Pancreas (tissue), 10 donors: ENCODE measurements at regions not wholly inside any gene's neighbourhood (a gene's known extent, or its start where the extent isn't known, plus 50 kb on each side); places are given as distances from the start of the nearest gene placed in this dataset.

Source experiments
- ATAC-seq, 4 donors: fragments of 200-7000 bp; cut with Tn5 transposase; one replicate each; pipeline versions ENCODE4 v1.8.0 to v1.9.1; 2020; ENCODE audit warnings: mild to moderate bottlenecking in 4 of 4, moderate library complexity in 4 of 4
- DNase-seq, 6 donors: peaks; one replicate each; pipeline ENCODE4 v3.0.0-alpha.2; 2020
- FAIRE-seq: peaks from 2 replicates; lab custom pipeline; 2012; peaks lifted over from hg19 to GRCh38; lab: Jason Lieb, UNC
- H3K27ac ChIP-seq, 4 donors: fragments of 200-600 bp; sonication (generic); 1 replicate in 3 of 4; 2 replicates in 1 of 4; pipeline versions ENCODE4 v1.5.0 to v1.8.0; 2020
- H3K27me3 ChIP-seq, 4 donors: fragments of 200-600 bp; one replicate each; pipeline ENCODE4 v1.8.0; 2021
- H3K36me3 ChIP-seq, 3 donors: fragments of 200-600 bp; sonication (generic) in 1 of 3; one replicate each; pipeline versions ENCODE4 v1.5.0 to v1.8.0; 2020 to 2021
- H3K4me1 ChIP-seq, 3 donors: fragments of 200-600 bp; one replicate each; pipeline ENCODE4 v1.8.0; 2021
- H3K4me3 ChIP-seq, 4 donors: fragments of 200-600 bp; sonication (generic) in 2 of 4; one replicate each; pipeline versions ENCODE4 v1.5.0 to v1.8.0; 2020 to 2021
- H3K9me3 ChIP-seq, 4 donors: fragments of 200-600 bp; one replicate each; pipeline ENCODE4 v1.8.0; 2021
- CTCF ChIP-seq, 4 donors: fragments of 200-600 bp; sonication (generic) in 3 of 4; IDR thresholded peaks; one replicate each; pipeline versions ENCODE4 v1.5.0 to v1.8.0; 2021; ENCODE audit warnings: antibody characterized with exemption in 4 of 4
- whole genome bisulfite sequencing, 2 donors: extraction: QIAGEN DNeasy Blood & Tissue Kit; methylation state at CpG; one replicate each; pipeline ENCODE4 v1.1.7; 2013; 5-methylcytosine and 5-hydroxymethylcytosine counted together
- intact Hi-C, 3 donors: fragments of 100-400 bp; cut with DNase I; formaldehyde crosslinking; loops; one replicate each; pipeline versions ENCODE4 v1.11.1 to v1.14.2; 2022
- donor health status: healthy with polysubstance abuse.
- donor health status: DM: no; HTN: no; CAD: no; lungs with moderate emphysema.
- donor health status: DM: no; HTN: no; CAD: no.
- donor health status: control.
- donor health status: control.
- donor health status: Bipolar disorder and iron deficiency.
- donor health status: DM: yes; HTN: yes; CAD: no.
- donor health status: DM: no; HTN: no; CAD: no.
- donor health status: DM: no; HTN: no; CAD: no.
- donor health status: DM: yes; HTN: yes; CAD: no.

GRCh38 chr6:108763931-108764579 lies 84.2 kb upstream of the ARMC2 start:
- ATAC-seq (peak; percentile 11 to 62 (median 52)), FAIRE-seq (no peak), DNase-seq (peak in 1 of 6 donors; percentile 15)
- Histone ChIP-seq H3K36me3 (no peaks in the 10 kb centered on the region), H3K4me1 (peaks cover 56 to 63% (median 56%) of the 10 kb centered on the region in 3 donors), H3K27ac (peak overlapping the region; percentile 14 to 78 (median 64)), H3K27me3 (no peaks in the 10 kb centered on the region), H3K4me3 (no peak overlapping the region), H3K9me3 (no peaks in the 10 kb centered on the region)
- intact Hi-C loops: no loop called here
- 38 to 44% methylated on average over 10 of the region's 10 CpGs for WGBS, 2 donors
- no peak for TF ChIP-seq CTCF (IDR thresholded peaks at IDR 0.05)

GRCh38 chr6:108764580-108764950 lies 83.7 kb upstream of the ARMC2 start:
- intact Hi-C loops: no loop called here
- WGBS, 2 donors: 20 to 33% methylated on average over 1 of the region's 1 CpG
- ATAC-seq (peak; percentile 73 to 83 (median 80)), DNase-seq (peak in 3 of 6 donors; percentile 60 to 64 (median 61)), FAIRE-seq (no peak)
- no peak for TF ChIP-seq CTCF (IDR thresholded peaks at IDR 0.05)
- Histone ChIP-seq H3K4me3 (no peak overlapping the region), H3K4me1 (peaks cover 57 to 68% (median 60%) of the 10 kb centered on the region in 3 donors), H3K27me3 (no peaks in the 10 kb centered on the region), H3K27ac (peak overlapping the region; percentile 14 to 78 (median 64)), H3K36me3 (no peaks in the 10 kb centered on the region), H3K9me3 (no peaks in the 10 kb centered on the region)

- intact Hi-C loops: no loop called here
- Histone ChIP-seq H3K27ac (peak overlapping the region in 2 of 4 donors; percentile 78), H3K4me3 (no peak overlapping the region), H3K9me3 (no peaks in the 10 kb centered on the region), H3K27me3 (no peaks in the 10 kb centered on the region), H3K4me1 (peaks cover 50 to 70% (median 62%) of the 10 kb centered on the region in 3 donors), H3K36me3 (no peaks in the 10 kb centered on the region)
- no peak for DNase-seq
- no peak for ATAC-seq
- no peak for FAIRE-seq
- TF ChIP-seq CTCF (IDR thresholded peaks at IDR 0.05): no peak
- 58 to 63% methylated on average over 2 of the region's 2 CpGs for WGBS, 2 donors
Observed at GRCh38 chr6:108765495-108765894, 82.7 kb upstream of the ARMC2 start.

GRCh38 chr6:108766419-108766818 lies 81.8 kb upstream of the ARMC2 start:
- H3K27me3 ChIP-seq: no peaks in the 10 kb centered on the region
- peaks cover 50 to 70% (median 62%) of the 10 kb centered on the region in 3 donors for H3K4me1 ChIP-seq
- DNase-seq (peak in 1 of 6 donors; percentile 12), FAIRE-seq (no peak), ATAC-seq (no peak)
- no peak overlapping the region for H3K4me3 ChIP-seq
- intact Hi-C loops: no loop called here
- no peaks in the 10 kb centered on the region for H3K36me3 ChIP-seq
- TF ChIP-seq CTCF (IDR thresholded peaks at IDR 0.05): no peak
- WGBS, 2 donors: 75 to 78% methylated on average over 5 of the region's 5 CpGs
- H3K9me3 ChIP-seq: no peaks in the 10 kb centered on the region
- H3K27ac ChIP-seq: no peak overlapping the region

GRCh38 chr6:108766886-108767285 lies 81.3 kb upstream of the ARMC2 start:
- intact Hi-C loops: no loop called here
- H3K36me3 ChIP-seq: no peaks in the 10 kb centered on the region
- DNase-seq (no peak), FAIRE-seq (no peak), ATAC-seq (peak in 2 of 4 donors; percentile 23 to 26)
- no peaks in the 10 kb centered on the region for H3K27me3 ChIP-seq
- WGBS, 2 donors: 76 to 78% methylated on average over 6 of the region's 6 CpGs
- H3K27ac ChIP-seq: no peak overlapping the region
- H3K4me3 ChIP-seq: no peak overlapping the region
- no peaks in the 10 kb centered on the region for H3K9me3 ChIP-seq
- TF ChIP-seq CTCF (IDR thresholded peaks at IDR 0.05): no peak
- H3K4me1 ChIP-seq: peaks cover 47 to 70% (median 62%) of the 10 kb centered on the region in 3 donors
